Ovary (tissue), 3 donors: ENCODE measurements at regions not wholly inside any gene's neighbourhood (a gene's known extent, or its start where the extent isn't known, plus 50 kb on each side); places are given as distances from the start of the nearest gene placed in this dataset.

Experiments
- CTCF ChIP-seq, 3 donors: fragments of 450-650 bp in 2 of 3; fragments of 200-600 bp in 1 of 3; IDR thresholded peaks; one replicate each; pipeline versions ENCODE4 v1.5.1 to v1.8.0; 2016 to 2022; ENCODE audit warnings: antibody characterized with exemption in 3 of 3, mild to moderate bottlenecking in 1 of 3
- EP300 ChIP-seq: sonication (generic); formaldehyde crosslinking; IDR thresholded peaks from one replicate; pipeline ENCODE4 v1.6.1; 2017; ENCODE audit warnings: antibody characterized with exemption
- POLR2A ChIP-seq: fragments of 450-650 bp; IDR thresholded peaks from one replicate; pipeline ENCODE4 v1.6.1; 2017; ENCODE audit warnings: antibody characterized with exemption, mild to moderate bottlenecking, moderate library complexity
- donor health status: DM: no; HTN: no; CAD: no.

- no peak for TF ChIP-seq EP300
- TF ChIP-seq CTCF (IDR thresholded peaks at IDR 0.05): no peak
- TF ChIP-seq POLR2A: no peak
These were observed 90.4 kb upstream of the FOXP4 start for GRCh38 chr6:41455818-41456217.
